BLaER1 (cell line): ENCODE measurements at regions not wholly inside any gene's neighbourhood (a gene's known extent, or its start where the extent isn't known, plus 50 kb on each side); places are given as distances from the start of the nearest gene placed in this dataset.
"Not testable (repeated sequence)": the region's sequence is repeated elsewhere in the genome, so short reads cannot be mapped to it uniquely, and the experiment has no call there.

Experiments used
- H3K27ac ChIP-seq: shearing (Covaris generic); formaldehyde crosslinking; 2 replicates; pipeline ENCODE4 v1.8.1; 2022
- H3K27me3 ChIP-seq: shearing (Covaris generic); formaldehyde crosslinking; 2 replicates; pipeline ENCODE4 v1.8.1; 2022
- H3K36me3 ChIP-seq: shearing (Covaris generic); formaldehyde crosslinking; 2 replicates; pipeline ENCODE4 v1.8.1; 2022
- H3K4me1 ChIP-seq: shearing (Covaris generic); formaldehyde crosslinking; 2 replicates; pipeline ENCODE4 v1.8.1; 2022
- H3K4me2 ChIP-seq: shearing (Covaris generic); formaldehyde crosslinking; 2 replicates; pipeline ENCODE4 v1.8.1; 2022
- H3K4me3 ChIP-seq: shearing (Covaris generic); formaldehyde crosslinking; 2 replicates; pipeline ENCODE4 v1.8.1; 2022
- H3K9ac ChIP-seq: shearing (Covaris generic); formaldehyde crosslinking; 2 replicates; pipeline ENCODE4 v1.8.1; 2022
- H3K9me3 ChIP-seq: shearing (Covaris generic); formaldehyde crosslinking; 2 replicates; pipeline ENCODE4 v1.8.1; 2022
- H4K20me1 ChIP-seq: shearing (Covaris generic); formaldehyde crosslinking; 2 replicates; pipeline ENCODE4 v1.8.1; 2022
- Cebpa-rat ChIP-seq: shearing (Covaris generic); IDR thresholded peaks from 2 replicates; pipeline ENCODE4 v1.8.1; 2022

DNA sequence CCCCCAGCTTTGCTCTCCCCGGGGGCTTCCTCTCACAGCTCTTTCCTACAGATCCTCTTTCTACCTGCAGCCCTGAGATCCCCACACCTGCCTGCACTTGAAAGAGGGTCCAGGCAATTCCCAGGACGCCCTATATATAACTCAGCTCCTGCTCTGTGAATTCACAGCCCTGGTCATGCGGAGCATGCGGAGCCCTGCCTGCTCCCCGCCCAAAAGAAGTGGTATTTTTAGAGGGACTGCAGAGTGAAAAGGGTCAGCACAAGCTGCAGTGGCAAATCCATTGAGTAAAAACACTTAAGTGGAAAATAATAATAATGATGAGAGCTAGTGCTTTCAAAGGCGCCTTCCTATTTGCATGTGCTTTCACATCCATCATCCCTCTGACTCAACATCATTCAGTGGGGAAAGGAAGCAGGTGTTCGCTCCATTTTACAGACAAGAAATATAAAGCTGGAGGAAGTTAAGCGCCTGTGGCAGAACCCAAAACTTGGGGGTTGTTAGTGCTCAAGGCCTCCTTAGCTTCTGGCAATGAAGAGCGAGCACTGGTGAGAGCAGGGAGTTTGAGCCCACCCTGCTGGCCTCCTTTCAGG is 76.3 kb upstream of the LIPC start:
- no peaks in the 10 kb centered on the region for H3K36me3 ChIP-seq
- H3K9me3 ChIP-seq = peaks cover 11% of the 10 kb centered on the region
- no peaks in the 10 kb centered on the region for H3K27me3 ChIP-seq
- no peak overlapping the region for H3K4me3 ChIP-seq
- H3K27ac ChIP-seq = no peak overlapping the region
- no peaks in the 10 kb centered on the region for H4K20me1 ChIP-seq
- H3K4me1 ChIP-seq = peaks cover 42% of the 10 kb centered on the region
- H3K9ac ChIP-seq = no peak overlapping the region
- TF ChIP-seq Cebpa-rat = no peak
- peak overlapping the region; percentile 52 for H3K4me2 ChIP-seq

GRCh38 chr15:58355973-58356372 is 75.8 kb upstream of the LIPC start:
- no peak overlapping the region for H3K27ac ChIP-seq
- no peaks in the 10 kb centered on the region for H4K20me1 ChIP-seq
- H3K27me3 ChIP-seq = no peaks in the 10 kb centered on the region
- no peak overlapping the region for H3K4me3 ChIP-seq
- H3K4me1 ChIP-seq = peaks cover 42% of the 10 kb centered on the region
- peak overlapping the region; percentile 52 for H3K4me2 ChIP-seq
- no peak overlapping the region for H3K9ac ChIP-seq
- peaks cover 11% of the 10 kb centered on the region for H3K9me3 ChIP-seq
- no peaks in the 10 kb centered on the region for H3K36me3 ChIP-seq
- TF ChIP-seq Cebpa-rat = no peak

DNA sequence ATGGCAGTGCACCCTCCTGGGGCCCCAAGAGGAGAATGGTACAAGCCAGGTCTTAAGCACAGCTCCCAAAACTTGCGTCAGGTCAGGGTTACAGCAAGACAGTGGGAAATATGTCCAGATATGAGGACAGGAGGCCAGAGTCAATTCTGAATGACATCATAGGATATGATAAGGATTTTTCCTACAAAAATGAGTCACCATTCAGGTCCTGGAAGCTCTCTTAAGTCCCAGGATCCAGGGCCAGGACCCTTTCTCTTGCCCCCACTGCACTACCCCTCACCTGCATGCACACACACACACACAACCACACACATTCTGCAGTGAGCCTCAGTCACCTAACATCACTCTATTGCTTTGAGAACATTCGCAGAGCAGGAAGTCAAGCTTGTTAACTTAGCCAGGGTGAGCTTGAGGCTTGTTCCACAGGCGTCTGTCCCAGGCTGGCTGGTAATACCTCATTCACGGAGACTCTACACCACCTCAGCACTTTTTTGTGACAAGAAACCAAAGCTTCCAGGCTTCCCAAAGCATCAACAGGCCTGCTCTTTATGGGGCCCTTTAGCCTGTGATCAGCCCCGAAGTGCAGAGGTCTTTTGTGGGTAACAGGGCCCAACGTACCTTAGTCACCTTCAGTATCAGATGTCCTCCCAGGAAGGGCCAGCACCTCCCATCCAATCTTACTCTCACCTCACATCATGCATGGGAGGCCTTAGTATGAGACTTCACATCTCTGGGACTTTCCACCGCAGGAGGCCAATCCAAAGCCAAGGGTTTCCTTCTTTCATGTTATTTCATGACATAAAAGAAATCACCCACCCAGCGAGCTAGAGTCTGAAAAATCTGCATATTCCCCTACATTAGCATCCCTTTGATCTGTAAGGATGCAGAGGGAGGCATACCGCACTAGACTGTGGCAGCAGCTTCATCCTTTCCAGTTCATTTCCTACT is 74.0 kb upstream of the LIPC start:
- H3K4me2 ChIP-seq = peak overlapping the region; percentile 45
- H3K4me1 ChIP-seq = peaks cover 48% of the 10 kb centered on the region
- H3K36me3 ChIP-seq = no peaks in the 10 kb centered on the region
- TF ChIP-seq Cebpa-rat = no peak
- no peak overlapping the region for H3K27ac ChIP-seq
- no peaks in the 10 kb centered on the region for H3K27me3 ChIP-seq
- H3K9me3 ChIP-seq = peaks cover 11% of the 10 kb centered on the region
- no peak overlapping the region for H3K4me3 ChIP-seq
- H3K9ac ChIP-seq = no peak overlapping the region
- no peaks in the 10 kb centered on the region for H4K20me1 ChIP-seq

GRCh38 chr15:58360421-58361090 is 71.2 kb upstream of the LIPC start:
- Histone ChIP-seq H3K36me3 (no peaks in the 10 kb centered on the region), H3K4me1 (peaks cover 53% of the 10 kb centered on the region), H3K27me3 (no peaks in the 10 kb centered on the region), H3K4me3 (no peak overlapping the region), H3K4me2 (no peak overlapping the region), H3K27ac (no peak overlapping the region), H4K20me1 (no peaks in the 10 kb centered on the region), H3K9ac (no peak overlapping the region), H3K9me3 (peaks cover 13% of the 10 kb centered on the region)
- no peak for TF ChIP-seq Cebpa-rat

DNA sequence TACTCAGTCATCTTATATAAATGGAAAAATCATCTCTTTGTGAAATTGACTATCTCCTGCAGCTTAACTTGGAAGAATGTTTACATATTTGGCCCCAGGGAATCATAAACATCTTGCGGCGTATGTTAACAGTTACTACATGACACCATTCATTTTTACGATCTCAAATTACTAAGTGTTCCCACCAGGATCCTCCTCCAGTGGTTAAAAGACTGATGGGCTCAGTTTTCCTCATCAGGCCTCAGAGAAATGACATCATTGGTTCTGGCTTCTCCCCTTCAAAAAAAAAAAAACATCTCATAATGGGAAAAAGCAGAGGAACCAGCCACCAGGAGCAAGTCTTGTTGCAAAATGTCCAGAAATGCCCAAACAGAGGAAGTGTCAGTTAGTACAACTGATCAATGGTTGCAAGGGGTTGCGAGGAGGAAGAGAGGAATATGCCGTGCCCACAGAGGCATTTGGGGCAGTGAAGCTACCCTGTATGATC is 70.5 kb upstream of the LIPC start:
- Histone ChIP-seq H3K36me3 (no peaks in the 10 kb centered on the region), H3K4me3 (no peak overlapping the region), H3K27me3 (no peaks in the 10 kb centered on the region), H4K20me1 (no peaks in the 10 kb centered on the region), H3K9ac (no peak overlapping the region), H3K4me2 (no peak overlapping the region), H3K4me1 (peaks cover 46% of the 10 kb centered on the region), H3K27ac (no peak overlapping the region), H3K9me3 (peaks cover 18% of the 10 kb centered on the region)
- TF ChIP-seq Cebpa-rat = peak; percentile 54; the same call in 1 of the 2 replicates

DNA sequence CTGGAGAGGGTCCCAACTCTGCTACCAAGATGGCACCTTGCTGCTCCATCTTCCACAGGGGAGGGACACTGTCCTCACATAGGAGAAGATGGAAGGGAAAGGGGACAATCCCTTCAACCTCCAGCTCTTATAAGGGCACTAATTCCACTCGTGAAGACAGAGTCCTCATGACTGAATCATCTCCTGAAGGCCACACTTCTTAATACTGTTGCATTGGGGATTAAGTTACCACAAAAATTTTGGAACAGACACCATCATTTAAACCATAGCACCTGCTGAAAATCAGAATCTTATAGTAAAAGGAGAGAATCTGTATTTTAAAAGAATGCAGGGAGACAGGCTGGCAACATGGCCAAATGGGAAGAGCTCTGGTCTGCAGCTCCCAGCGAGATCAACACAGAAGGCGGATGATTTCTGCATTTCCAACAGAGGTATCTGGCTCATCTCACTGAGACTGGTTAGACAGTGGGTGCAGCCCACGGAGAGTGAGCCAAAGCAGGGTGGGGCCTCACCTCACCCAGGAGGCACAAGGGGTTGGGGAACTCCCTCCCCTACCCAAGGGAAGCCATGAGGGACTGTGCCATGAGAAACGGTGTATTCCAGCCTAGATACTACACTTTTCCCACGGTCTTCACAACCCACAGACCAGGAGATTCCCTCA is 69.4 kb upstream of the LIPC start:
- TF ChIP-seq Cebpa-rat = no peak
- Histone ChIP-seq H3K9me3 (peaks cover 22% of the 10 kb centered on the region), H3K4me3 (0 out of 2 replicates have a peak overlapping the region, but pooled peaks have one; percentile 3), H3K4me2 (peak overlapping the region; percentile 77), H3K9ac (no peak overlapping the region), H3K27ac (peak overlapping the region; percentile 41; the same call in 1 of the 2 replicates), H3K36me3 (no peaks in the 10 kb centered on the region), H3K4me1 (peaks cover 35% of the 10 kb centered on the region), H3K27me3 (no peaks in the 10 kb centered on the region), H4K20me1 (no peaks in the 10 kb centered on the region)

GRCh38 chr15:58363118-58363517 is 68.7 kb upstream of the LIPC start:
- Histone ChIP-seq H3K9ac (peak overlapping the region; percentile 57; the same call in 1 of the 2 replicates), H3K27ac (peak overlapping the region; percentile 41; the same call in 1 of the 2 replicates), H3K4me2 (peak overlapping the region; percentile 77), H3K4me1 (peaks cover 28% of the 10 kb centered on the region), H3K9me3 (peaks cover 22% of the 10 kb centered on the region), H3K4me3 (0 out of 2 replicates have a peak overlapping the region, but pooled peaks have one; percentile 3)
- not testable (repeated sequence) for H4K20me1 ChIP-seq, H3K36me3 ChIP-seq, H3K27me3 ChIP-seq

DNA sequence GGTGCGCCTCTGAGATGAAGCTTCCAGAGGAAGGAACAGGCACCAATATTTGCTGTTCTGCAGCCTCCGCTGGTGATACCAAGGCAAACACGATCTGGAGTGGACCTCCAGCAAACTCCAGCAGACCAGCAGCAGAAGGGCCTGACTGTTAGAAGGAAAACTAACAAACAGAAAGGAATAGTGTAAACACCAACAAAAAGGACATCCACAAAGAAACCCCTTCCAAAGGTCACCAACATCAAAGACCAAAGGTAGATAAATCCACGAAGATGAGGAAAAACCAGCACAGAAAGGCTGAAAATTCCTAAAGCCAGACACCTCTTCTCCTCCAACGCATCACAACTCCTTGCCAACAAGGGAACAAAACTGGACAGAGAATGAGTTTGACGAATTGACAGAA is 68.1 kb upstream of the LIPC start:
- Histone ChIP-seq H3K27ac (peak overlapping the region; percentile 41; the same call in 1 of the 2 replicates), H3K9me3 (peaks cover 22% of the 10 kb centered on the region), H3K9ac (peak overlapping the region; percentile 57; the same call in 1 of the 2 replicates), H3K4me2 (peak overlapping the region; percentile 77), H3K4me1 (peaks cover 22% of the 10 kb centered on the region)
- H3K36me3 ChIP-seq, H3K4me3 ChIP-seq, H3K27me3 ChIP-seq, H4K20me1 ChIP-seq: not testable (repeated sequence)

DNA sequence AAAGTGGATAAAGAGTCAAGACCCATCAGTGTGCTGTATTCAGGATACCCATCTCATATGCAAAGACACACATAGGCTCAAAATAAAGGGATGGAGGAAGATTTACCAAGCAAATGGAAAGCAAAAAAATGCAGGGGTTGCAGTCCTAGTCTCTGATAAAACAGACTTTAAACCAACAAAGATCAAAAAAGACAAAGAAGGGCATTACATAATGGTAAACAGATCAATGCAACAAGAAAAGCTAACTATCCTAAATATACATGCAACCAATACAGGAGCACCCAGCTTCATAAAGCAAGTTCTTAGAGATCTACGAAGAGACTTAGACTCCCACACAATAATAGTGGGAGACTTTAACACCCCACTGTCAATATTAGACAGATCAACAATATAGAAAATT is 66.7 kb upstream of the LIPC start:
- not testable (repeated sequence) for H3K36me3 ChIP-seq, H3K9ac ChIP-seq, H3K4me2 ChIP-seq, H4K20me1 ChIP-seq, H3K4me3 ChIP-seq, H3K27me3 ChIP-seq, H3K27ac ChIP-seq
- Histone ChIP-seq H3K4me1 (peaks cover 18% of the 10 kb centered on the region), H3K9me3 (peaks cover 25% of the 10 kb centered on the region)
